ENCODE measurements at regions not wholly inside any gene's neighbourhood (a gene's known extent, or its start where the extent isn't known, plus 50 kb on each side); places are given as distances from the start of the nearest gene placed in this dataset.

- CTCF ChIA-PET, result no interaction called here
- H3K27ac ChIP-seq (ENCODE audit: low read length in 2 of 2), result no peak overlapping the region
- intact Hi-C loops (cut with micrococcal nuclease), result no loop called here
- DNase-seq, result no peak
- H2AFZ ChIP-seq (ENCODE audit: insufficient read depth, low read depth, low read length, poor library complexity, severe bottlenecking), result no peak overlapping the region
- 95% methylated on average over 2 of the region's 2 CpGs for WGBS (ENCODE audit: insufficient coverage)
- H3K27me3 Mint-ChIP-seq, result no peaks in the 10 kb centered on the region
- no peak for TF ChIP-seq EZH2 (IDR thresholded peaks at IDR 0.05; ENCODE audit: borderline replicate concordance, insufficient read depth, low read depth, low read length, poor library complexity, severe bottlenecking)
- TF ChIP-seq CTCF (IDR thresholded peaks at IDR 0.05), result no peak
- POLR2A ChIA-PET, result no interaction called here
- H3K27ac Mint-ChIP-seq, result no peak overlapping the region
- no peak overlapping the region for H3K9ac ChIP-seq (ENCODE audit: low read length)
- no peak overlapping the region for H3K4me3 ChIP-seq (ENCODE audit: control extremely low read depth in 1 of 5, extremely low read depth in 1 of 5, insufficient read depth in 1 of 5, low read depth in 2 of 5, low read length in 4 of 5)
- H4K20me1 ChIP-seq (ENCODE audit: control insufficient read depth, insufficient read depth, low read length, poor library complexity, severe bottlenecking), result no peaks in the 10 kb centered on the region
- no peaks in the 10 kb centered on the region for H3K27me3 ChIP-seq (replicated peaks in 1 of 4; ENCODE audit: control extremely low read depth in 1 of 4, control insufficient read depth in 3 of 4, insufficient read depth in 4 of 4, low read length in 3 of 4)
- no peak overlapping the region for H3K4me2 ChIP-seq (replicated peaks; ENCODE audit: low read depth, low read length, poor library complexity, severe bottlenecking)
- H3K36me3 ChIP-seq (replicated peaks in 1 of 2; ENCODE audit: control extremely low read depth in 1 of 2, control insufficient read depth in 1 of 2, extremely low read depth in 1 of 2, insufficient read depth in 2 of 2, low read length in 1 of 2), result no peaks in the 10 kb centered on the region
- H3K9me3 Mint-ChIP-seq (ENCODE audit: insufficient read depth), result peaks cover 3% of the 10 kb centered on the region
- H3K79me2 ChIP-seq (ENCODE audit: control insufficient read depth, insufficient read depth, low read length), result no peaks in the 10 kb centered on the region
- no peak for ATAC-seq (ENCODE audit: low read depth)
- H3K9me3 ChIP-seq (ENCODE audit: control extremely low read depth in 1 of 3, control insufficient read depth in 2 of 3, insufficient read depth in 1 of 3, low read length in 2 of 3), result no peaks in the 10 kb centered on the region
- no peak overlapping the region for H3K4me3 Mint-ChIP-seq
- H3K4me1 Mint-ChIP-seq, result peaks cover 2% of the 10 kb centered on the region
- no peaks in the 10 kb centered on the region for H3K4me1 ChIP-seq (ENCODE audit: control insufficient read depth in 2 of 2, insufficient read depth in 2 of 2, low read length in 2 of 2)
Observed at GRCh38 chr1:58109646-58110200, 436.8 kb downstream of the OMA1 start.

- no peak for TF ChIP-seq EZH2 (IDR thresholded peaks at IDR 0.05; ENCODE audit: borderline replicate concordance, insufficient read depth, low read depth, low read length, poor library complexity, severe bottlenecking)
- no peak for TF ChIP-seq CTCF (IDR thresholded peaks at IDR 0.05)
- Histone ChIP-seq H3K27ac (ENCODE audit: low read length in 2 of 2) (no peak overlapping the region), H3K4me3 (ENCODE audit: control extremely low read depth in 1 of 5, extremely low read depth in 1 of 5, insufficient read depth in 1 of 5, low read depth in 2 of 5, low read length in 4 of 5) (no peak overlapping the region), H2AFZ (ENCODE audit: insufficient read depth, low read depth, low read length, poor library complexity, severe bottlenecking) (no peak overlapping the region), H4K20me1 (ENCODE audit: control insufficient read depth, insufficient read depth, low read length, poor library complexity, severe bottlenecking) (no peaks in the 10 kb centered on the region), H3K9ac (ENCODE audit: low read length) (no peak overlapping the region), H3K9me3 (ENCODE audit: control extremely low read depth in 1 of 3, control insufficient read depth in 2 of 3, insufficient read depth in 1 of 3, low read length in 2 of 3) (no peaks in the 10 kb centered on the region), H3K36me3 (replicated peaks in 1 of 2; ENCODE audit: control extremely low read depth in 1 of 2, control insufficient read depth in 1 of 2, extremely low read depth in 1 of 2, insufficient read depth in 2 of 2, low read length in 1 of 2) (no peaks in the 10 kb centered on the region), H3K4me2 (replicated peaks; ENCODE audit: low read depth, low read length, poor library complexity, severe bottlenecking) (no peak overlapping the region), H3K4me1 (ENCODE audit: control insufficient read depth in 2 of 2, insufficient read depth in 2 of 2, low read length in 2 of 2) (no peaks in the 10 kb centered on the region), H3K27me3 (replicated peaks in 1 of 4; ENCODE audit: control extremely low read depth in 1 of 4, control insufficient read depth in 3 of 4, insufficient read depth in 4 of 4, low read length in 3 of 4) (no peaks in the 10 kb centered on the region), H3K79me2 (ENCODE audit: control insufficient read depth, insufficient read depth, low read length) (no peaks in the 10 kb centered on the region)
- ATAC-seq (ENCODE audit: low read depth), result no peak
- ChIA-PET POLR2A (no interaction called here), CTCF (no interaction called here)
- no peak for DNase-seq
- intact Hi-C loops (cut with micrococcal nuclease), result no loop called here
- Mint-ChIP-seq H3K27me3 (no peaks in the 10 kb centered on the region), H3K4me1 (peaks cover 2% of the 10 kb centered on the region), H3K9me3 (ENCODE audit: insufficient read depth) (no peaks in the 10 kb centered on the region), H3K4me3 (no peak overlapping the region), H3K27ac (no peak overlapping the region)
- no CpG with 5 or more reads among the region's 2 CpGs for WGBS (ENCODE audit: insufficient coverage)
Observed at GRCh38 chr1:58108783-58109182, 437.7 kb downstream of the OMA1 start.
